ENCODE measurements at regions not wholly inside any gene's neighbourhood (a gene's known extent, or its start where the extent isn't known, plus 50 kb on each side); places are given as distances from the start of the nearest gene placed in this dataset.

GRCh38 chr5:167481345-167481744, 810.1 kb upstream of the WWC1 start:
- intact Hi-C loops (cut with DNase I) = no loop called here
- Histone ChIP-seq H3K27me3 (no peaks in the 10 kb centered on the region), H3K9me3 (no peaks in the 10 kb centered on the region), H3K27ac (no peak overlapping the region), H3K4me1 (no peaks in the 10 kb centered on the region), H3K36me3 (no peaks in the 10 kb centered on the region), H3K4me3 (no peak overlapping the region)
- ATAC-seq (no peak), DNase-seq (no peak)
- no peak for TF ChIP-seq CTCF (IDR thresholded peaks at IDR 0.05)

- no peaks in the 10 kb centered on the region for H3K4me1 ChIP-seq
These were observed 808.9 kb upstream of the WWC1 start for GRCh38 chr5:167482555-167482954.

GRCh38 chr5:167485061-167485774, 806.2 kb upstream of the WWC1 start:
- H3K36me3 ChIP-seq = no peaks in the 10 kb centered on the region
- no peaks in the 10 kb centered on the region for H3K4me1 ChIP-seq
- intact Hi-C loops (cut with DNase I) = no loop called here
- no peak overlapping the region for H3K27ac ChIP-seq
- ATAC-seq = no peak
- no peak for DNase-seq
- no peaks in the 10 kb centered on the region for H3K9me3 ChIP-seq
- H3K4me3 ChIP-seq = no peak overlapping the region
- no peak for TF ChIP-seq CTCF (IDR thresholded peaks at IDR 0.05)
- H3K27me3 ChIP-seq = no peaks in the 10 kb centered on the region

More at GRCh38 chr5:167482555-167482954, 808.9 kb upstream of the WWC1 start:
- H3K9me3 ChIP-seq = no peaks in the 10 kb centered on the region
- DNase-seq (no peak), ATAC-seq (no peak)
- no peaks in the 10 kb centered on the region for H3K36me3 ChIP-seq
- H3K4me3 ChIP-seq = no peak overlapping the region
- TF ChIP-seq CTCF (IDR thresholded peaks at IDR 0.05) = no peak
- no peaks in the 10 kb centered on the region for H3K27me3 ChIP-seq
- intact Hi-C loops (cut with DNase I) = no loop called here
- no peak overlapping the region for H3K27ac ChIP-seq

- H3K4me3 ChIP-seq = no peak overlapping the region
- no peaks in the 10 kb centered on the region for H3K4me1 ChIP-seq
- H3K27me3 ChIP-seq = no peaks in the 10 kb centered on the region
- no peaks in the 10 kb centered on the region for H3K9me3 ChIP-seq
- H3K36me3 ChIP-seq = no peaks in the 10 kb centered on the region
- intact Hi-C loops (cut with DNase I) = no loop called here
- DNase-seq (no peak), ATAC-seq (no peak)
- TF ChIP-seq CTCF (IDR thresholded peaks at IDR 0.05) = no peak
- H3K27ac ChIP-seq = no peak overlapping the region
These were observed 803.1 kb upstream of the WWC1 start for GRCh38 chr5:167488371-167488770.

- no peaks in the 10 kb centered on the region for H3K4me1 ChIP-seq
- H3K9me3 ChIP-seq = no peaks in the 10 kb centered on the region
- ATAC-seq = no peak
- no peaks in the 10 kb centered on the region for H3K36me3 ChIP-seq
- DNase-seq = no peak
- no peak for TF ChIP-seq CTCF (IDR thresholded peaks at IDR 0.05)
- intact Hi-C loops (cut with DNase I) = no loop called here
- no peak overlapping the region for H3K27ac ChIP-seq
- H3K27me3 ChIP-seq = no peaks in the 10 kb centered on the region
- no peak overlapping the region for H3K4me3 ChIP-seq
These were observed 802.2 kb upstream of the WWC1 start for GRCh38 chr5:167489202-167489601.

Data from upper lobe of right lung (tissue), 1 donor.